H1 (cell line): ENCODE measurements at regions not wholly inside any gene's neighbourhood (a gene's known extent, or its start where the extent isn't known, plus 50 kb on each side); places are given as distances from the start of the nearest gene placed in this dataset.

ENCODE experiments used
- E2F6 ChIP-seq: IDR thresholded peaks from 2 replicates; pipeline ENCODE4 v1.6.1; 2012; ENCODE audit warnings: inconsistent platforms
- RXRA ChIP-seq: IDR thresholded peaks from 2 replicates; pipeline ENCODE4 v1.6.1; 2011; ENCODE audit warnings: low read depth, mild to moderate bottlenecking, low read length, moderate library complexity; ENCODE audit not compliant: insufficient read depth
- SP4 ChIP-seq: IDR thresholded peaks from 2 replicates; pipeline ENCODE4 v1.6.1; 2012; ENCODE audit warnings: low read length, inconsistent platforms

GRCh38 chr3:148068466-148068865 lies 629.2 kb upstream of the AGTR1 start (continued):
- no peak for TF ChIP-seq RXRA
- TF ChIP-seq SP4: no peak
- no peak for TF ChIP-seq E2F6
- TF ChIP-seq, all 59 proteins: peak for 0
